GM10266 (cell line): ENCODE measurements at regions not wholly inside any gene's neighbourhood (a gene's known extent, or its start where the extent isn't known, plus 50 kb on each side); places are given as distances from the start of the nearest gene placed in this dataset.

Experiments used
- DNase-seq: peaks from one replicate; pipeline ENCODE4 v3.0.0; 2012; ENCODE audit errors: extremely low spot score
- CTCF ChIP-seq: IDR thresholded peaks from 2 replicates; pipeline ENCODE4 v1.5.1; 2012; ENCODE audit warnings: mild to moderate bottlenecking, low read depth; ENCODE audit not compliant: control insufficient read depth, insufficient read depth; ENCODE audit errors: missing control alignments

- no peak for TF ChIP-seq CTCF
- DNase-seq = no peak
Measured at GRCh38 chr5:40333459-40334241, 346.1 kb upstream of the PTGER4 start.

- no peak for TF ChIP-seq CTCF
- no peak for DNase-seq
Measured at GRCh38 chr5:40332970-40333369, 346.7 kb upstream of the PTGER4 start.

- no peak for DNase-seq
- no peak for TF ChIP-seq CTCF
Measured at GRCh38 chr5:40331616-40332015, 348.1 kb upstream of the PTGER4 start.

GRCh38 chr5:40321514-40321913, 358.2 kb upstream of the PTGER4 start:
- TF ChIP-seq CTCF = no peak
- DNase-seq = no peak

DNA sequence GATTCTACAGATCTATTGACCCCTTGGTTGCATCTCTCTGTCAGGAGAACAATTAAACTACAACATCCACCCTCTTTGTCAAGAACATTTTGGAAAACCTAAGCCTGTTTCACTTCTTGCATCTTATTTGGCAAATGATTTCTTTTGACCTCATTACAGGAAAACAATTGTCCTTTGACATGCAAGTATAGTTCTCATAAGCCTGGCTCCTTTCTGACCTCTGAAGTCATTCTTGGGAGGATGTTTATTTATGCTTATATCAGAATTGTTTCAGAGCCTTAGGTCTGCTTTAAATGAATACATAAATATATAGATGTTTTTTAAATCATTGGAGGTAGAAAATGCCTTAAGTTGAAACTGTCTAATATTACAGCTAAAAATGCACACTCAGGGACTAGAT, 361.3 kb upstream of the PTGER4 start:
- DNase-seq = no peak

DNA sequence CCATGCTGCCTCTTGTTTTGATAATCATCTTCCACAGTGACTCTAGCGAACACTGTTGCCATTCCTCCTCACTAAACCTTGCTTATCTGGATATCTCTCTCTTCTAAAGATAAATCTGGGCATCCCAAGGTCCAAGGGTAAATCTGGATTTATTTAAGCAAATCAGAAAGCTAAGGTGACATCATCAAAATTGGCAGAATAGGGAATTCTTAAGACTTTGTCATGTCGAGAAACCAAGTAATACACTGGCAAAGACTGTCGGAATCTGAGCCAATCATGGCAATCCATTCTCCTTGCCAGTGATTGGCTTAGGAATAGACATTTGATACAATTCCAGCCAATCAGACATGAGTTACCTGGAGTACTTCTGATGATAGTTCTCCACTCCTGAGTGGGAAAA, 362.7 kb upstream of the PTGER4 start:
- no peak for DNase-seq
- no peak for TF ChIP-seq CTCF

More for the DNA sequence above, 361.3 kb upstream of the PTGER4 start:
- no peak for TF ChIP-seq CTCF

GRCh38 chr5:40315126-40315525, 364.6 kb upstream of the PTGER4 start:
- TF ChIP-seq CTCF = no peak
- DNase-seq = no peak
